Testis (tissue), 2 donors: ENCODE measurements at regions not wholly inside any gene's neighbourhood (a gene's known extent, or its start where the extent isn't known, plus 50 kb on each side); places are given as distances from the start of the nearest gene placed in this dataset.

Source experiments
- POLR2A ChIP-seq: fragments of 450-650 bp; IDR thresholded peaks from one replicate; pipeline ENCODE4 v1.6.1; 2017; ENCODE audit warnings: antibody characterized with exemption, mild to moderate bottlenecking, moderate library complexity
- TF ChIP-seq, protein P1 (sequence below), 3 experiments: fragments of 450-650 bp in 2 of 3; fragments of 200-600 bp in 1 of 3; sonication (generic) in 1 of 3; IDR thresholded peaks; one replicate each; pipeline ENCODE4 v1.5.1; 2016 to 2019; ENCODE audit warnings: antibody characterized with exemption in 3 of 3, mild to moderate bottlenecking in 2 of 3, moderate library complexity in 1 of 3

DNA sequence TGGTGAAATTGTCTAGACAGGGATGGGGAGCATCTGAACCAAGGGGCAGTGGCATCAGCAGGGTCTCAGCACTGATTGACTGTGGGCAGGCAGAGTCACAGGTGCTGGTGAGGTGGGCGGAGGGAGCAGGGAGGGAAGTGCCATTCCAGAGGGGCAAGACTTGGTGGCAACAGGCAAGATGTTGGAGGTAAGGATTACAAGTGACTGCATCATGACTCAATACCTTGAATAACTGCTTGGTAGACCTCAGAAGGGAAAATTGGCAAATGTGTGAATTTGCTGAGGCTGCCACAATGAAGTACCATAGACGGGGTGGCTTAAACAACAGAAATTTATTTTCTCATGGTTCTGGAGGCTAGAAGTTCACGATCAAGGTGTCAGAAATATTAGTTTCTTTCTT, 419.1 kb downstream of the HS3ST3B1 start:
- TF ChIP-seq, protein P1, sequence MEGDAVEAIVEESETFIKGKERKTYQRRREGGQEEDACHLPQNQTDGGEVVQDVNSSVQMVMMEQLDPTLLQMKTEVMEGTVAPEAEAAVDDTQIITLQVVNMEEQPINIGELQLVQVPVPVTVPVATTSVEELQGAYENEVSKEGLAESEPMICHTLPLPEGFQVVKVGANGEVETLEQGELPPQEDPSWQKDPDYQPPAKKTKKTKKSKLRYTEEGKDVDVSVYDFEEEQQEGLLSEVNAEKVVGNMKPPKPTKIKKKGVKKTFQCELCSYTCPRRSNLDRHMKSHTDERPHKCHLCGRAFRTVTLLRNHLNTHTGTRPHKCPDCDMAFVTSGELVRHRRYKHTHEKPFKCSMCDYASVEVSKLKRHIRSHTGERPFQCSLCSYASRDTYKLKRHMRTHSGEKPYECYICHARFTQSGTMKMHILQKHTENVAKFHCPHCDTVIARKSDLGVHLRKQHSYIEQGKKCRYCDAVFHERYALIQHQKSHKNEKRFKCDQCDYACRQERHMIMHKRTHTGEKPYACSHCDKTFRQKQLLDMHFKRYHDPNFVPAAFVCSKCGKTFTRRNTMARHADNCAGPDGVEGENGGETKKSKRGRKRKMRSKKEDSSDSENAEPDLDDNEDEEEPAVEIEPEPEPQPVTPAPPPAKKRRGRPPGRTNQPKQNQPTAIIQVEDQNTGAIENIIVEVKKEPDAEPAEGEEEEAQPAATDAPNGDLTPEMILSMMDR (IDR thresholded peaks at IDR 0.05): no peak
- TF ChIP-seq POLR2A: no peak
